ENCODE measurements at regions not wholly inside any gene's neighbourhood (a gene's known extent, or its start where the extent isn't known, plus 50 kb on each side); places are given as distances from the start of the nearest gene placed in this dataset.

DNA sequence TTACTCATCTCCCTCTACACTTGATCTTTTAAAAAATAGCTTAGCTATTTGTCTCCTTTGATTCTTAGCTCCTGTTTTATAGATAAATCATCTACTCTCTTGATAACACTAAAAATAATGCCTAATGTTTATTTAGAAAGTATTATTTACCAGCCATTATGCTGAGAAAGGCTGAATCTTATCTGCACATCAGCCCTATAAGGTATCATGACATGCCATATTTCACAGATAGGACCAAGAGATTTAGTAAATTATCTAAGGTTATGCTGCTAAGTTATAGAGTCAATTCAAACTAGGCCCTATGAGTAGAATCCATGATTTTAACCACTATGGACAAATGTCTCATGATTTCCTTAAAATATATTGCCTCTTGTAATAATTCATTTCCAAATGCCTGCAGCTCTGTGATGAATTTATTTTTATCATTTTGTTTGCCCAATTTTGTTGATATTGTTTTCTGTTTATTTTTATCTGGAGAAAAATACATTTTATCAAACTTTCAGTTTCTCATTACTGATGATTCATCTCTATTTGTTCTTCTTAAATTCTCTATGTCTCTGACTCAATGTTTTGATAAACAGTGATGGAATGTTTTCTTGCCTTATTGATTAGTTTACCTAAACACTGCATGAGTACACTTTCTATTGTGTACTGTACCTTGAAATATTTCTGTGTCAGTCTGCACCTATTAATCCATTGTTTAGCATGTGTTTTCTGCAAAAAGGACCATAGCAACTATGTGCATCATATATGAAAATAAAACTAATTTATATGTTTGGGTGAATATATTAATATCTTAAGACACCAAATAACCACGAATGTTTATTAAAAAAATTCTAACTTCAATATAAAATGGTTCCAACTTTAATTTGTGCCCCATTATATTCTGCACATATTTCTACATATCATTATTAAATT is 300.8 kb downstream of the CDH9 start:
- CTCF ChIA-PET = no interaction called here
- H4K20me1 ChIP-seq (ENCODE audit: control insufficient read depth, insufficient read depth, low read length, poor library complexity, severe bottlenecking) = no peaks in the 10 kb centered on the region

More for the DNA sequence above, 300.8 kb downstream of the CDH9 start:
- no peaks in the 10 kb centered on the region for H3K9me3 ChIP-seq (ENCODE audit: control extremely low read depth in 1 of 3, control insufficient read depth in 2 of 3, insufficient read depth in 1 of 3, low read length in 2 of 3)
- H3K79me2 ChIP-seq (ENCODE audit: control insufficient read depth, insufficient read depth, low read length) = no peaks in the 10 kb centered on the region
- H3K4me2 ChIP-seq (replicated peaks; ENCODE audit: low read depth, low read length, poor library complexity, severe bottlenecking) = no peak overlapping the region
- H3K36me3 ChIP-seq (replicated peaks in 1 of 2; ENCODE audit: control extremely low read depth in 1 of 2, control insufficient read depth in 1 of 2, extremely low read depth in 1 of 2, insufficient read depth in 2 of 2, low read length in 1 of 2) = no peaks in the 10 kb centered on the region
- DNase-seq = no peak
- Mint-ChIP-seq H3K4me1 (no peaks in the 10 kb centered on the region), H3K27me3 (no peaks in the 10 kb centered on the region), H3K4me3 (no peak overlapping the region), H3K9me3 (ENCODE audit: insufficient read depth) (no peaks in the 10 kb centered on the region), H3K27ac (no peak overlapping the region)
- H3K9ac ChIP-seq (ENCODE audit: low read length) = no peak overlapping the region
- H3K4me3 ChIP-seq (ENCODE audit: control extremely low read depth in 1 of 5, extremely low read depth in 1 of 5, insufficient read depth in 1 of 5, low read depth in 2 of 5, low read length in 4 of 5) = no peak overlapping the region
- no peaks in the 10 kb centered on the region for H3K27me3 ChIP-seq (replicated peaks in 1 of 4; ENCODE audit: control extremely low read depth in 1 of 4, control insufficient read depth in 3 of 4, insufficient read depth in 4 of 4, low read length in 3 of 4)
- no CpG with 5 or more reads among the region's 1 CpG for WGBS (ENCODE audit: insufficient coverage)
- POLR2A ChIA-PET = no interaction called here
- H3K4me1 ChIP-seq (ENCODE audit: control insufficient read depth in 2 of 2, insufficient read depth in 2 of 2, low read length in 2 of 2) = no peaks in the 10 kb centered on the region
- intact Hi-C loops (cut with micrococcal nuclease) = no loop called here
- ATAC-seq (ENCODE audit: low read depth) = no peak
- no peak overlapping the region for H3K27ac ChIP-seq (ENCODE audit: low read length in 2 of 2)
- no peak for TF ChIP-seq EZH2 (IDR thresholded peaks at IDR 0.05; ENCODE audit: borderline replicate concordance, insufficient read depth, low read depth, low read length, poor library complexity, severe bottlenecking)
- TF ChIP-seq CTCF (IDR thresholded peaks at IDR 0.05) = no peak
- H2AFZ ChIP-seq (ENCODE audit: insufficient read depth, low read depth, low read length, poor library complexity, severe bottlenecking) = no peak overlapping the region

All from B cell (primary cell).